HG02642 (cell line): ENCODE measurements at regions not wholly inside any gene's neighbourhood (a gene's known extent, or its start where the extent isn't known, plus 50 kb on each side); places are given as distances from the start of the nearest gene placed in this dataset.

Source experiments
- ATAC-seq: cut with Tn5 transposase; IDR thresholded peaks from one replicate; pipeline ENCODE4 v1.9.1; 2021; ENCODE audit warnings: mild to moderate bottlenecking; ENCODE audit not compliant: unreplicated experiment, poor library complexity

DNA sequence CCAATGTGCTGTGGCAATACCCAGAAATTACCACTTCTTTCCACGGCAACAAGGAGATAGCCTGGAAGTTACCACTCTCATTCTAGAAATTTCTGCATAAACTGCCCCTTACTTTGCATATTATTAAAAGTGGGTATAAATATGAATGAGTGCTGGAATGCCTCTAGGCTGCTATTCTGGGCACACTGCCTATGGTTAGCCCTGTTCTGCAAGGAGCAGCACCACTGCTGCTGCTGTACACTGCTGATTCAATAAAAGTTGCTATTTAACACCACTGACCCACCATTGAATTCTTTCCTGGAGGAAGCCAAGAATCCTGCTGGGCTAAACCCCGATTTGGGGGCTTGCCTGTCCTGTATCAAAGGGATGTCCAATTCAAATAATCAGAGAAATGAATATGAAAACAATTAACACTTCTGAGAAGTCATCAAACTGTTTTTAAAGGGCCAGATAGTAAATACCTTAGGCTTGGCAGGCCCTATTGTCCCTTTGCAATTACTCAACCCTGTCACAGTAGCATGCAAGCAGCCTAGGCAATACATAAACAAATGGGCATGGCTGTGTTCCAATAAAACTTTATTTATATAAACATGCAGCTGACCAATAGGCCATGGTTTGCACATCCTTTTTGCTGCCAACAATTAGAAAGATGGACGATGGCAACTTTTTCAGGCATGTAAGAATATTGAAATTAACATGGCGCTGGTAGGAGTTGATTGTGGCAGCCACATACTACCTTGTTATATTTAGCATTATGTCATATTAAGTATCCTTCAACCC lies 369.4 kb upstream of the B3GALT2 start:
- ATAC-seq = no peak

GRCh38 chr1:193553564-193553963 lies 367.2 kb upstream of the B3GALT2 start:
- ATAC-seq = no peak

- no peak for ATAC-seq
Observed at GRCh38 chr1:193552274-193552673, 365.9 kb upstream of the B3GALT2 start.

GRCh38 chr1:193549081-193549480 lies 362.7 kb upstream of the B3GALT2 start:
- ATAC-seq = no peak

DNA sequence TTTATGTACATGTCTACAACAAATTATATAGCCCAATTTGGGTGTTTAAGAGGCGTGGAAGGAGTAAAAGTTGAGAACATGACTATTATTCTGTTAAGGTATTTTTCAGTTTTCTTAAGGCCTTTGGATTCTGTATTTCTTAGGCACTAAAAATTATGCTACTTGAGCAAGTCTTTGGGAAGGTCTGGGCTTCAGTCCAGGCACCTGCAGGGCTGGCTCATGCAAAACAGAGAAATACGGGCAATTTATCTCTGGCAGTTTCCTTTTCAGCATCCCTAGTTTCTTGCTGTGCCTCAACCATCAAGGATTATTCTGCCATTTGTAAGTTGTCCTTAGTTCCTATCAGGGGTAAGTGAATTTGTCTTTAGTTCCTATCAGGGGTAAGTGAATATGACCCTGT lies 358.8 kb upstream of the B3GALT2 start:
- no peak for ATAC-seq

DNA sequence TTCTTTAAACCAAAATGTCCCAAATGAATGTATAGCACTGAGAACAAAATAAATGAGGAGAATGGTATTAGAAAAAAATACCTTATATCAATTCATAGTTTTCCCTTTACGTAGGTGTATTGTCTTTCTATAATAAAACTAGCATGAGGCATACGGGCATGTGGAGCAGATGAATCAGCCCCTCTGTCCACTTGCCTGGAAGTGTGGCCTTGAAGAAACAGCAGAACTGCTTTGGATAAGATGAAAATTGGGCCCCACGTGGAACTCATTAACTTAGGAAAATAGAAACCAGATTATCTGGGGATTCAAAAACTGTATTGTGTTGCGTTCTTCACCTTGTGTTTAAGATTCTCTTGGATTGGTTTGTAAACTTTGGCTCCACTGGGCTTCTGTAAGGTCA lies 356.8 kb upstream of the B3GALT2 start:
- ATAC-seq = no peak

- no peak for ATAC-seq
Observed at GRCh38 chr1:193542690-193543089, 356.3 kb upstream of the B3GALT2 start.

- ATAC-seq = no peak
Observed at GRCh38 chr1:193540511-193540910, 354.1 kb upstream of the B3GALT2 start.

GRCh38 chr1:193539731-193540459 lies 353.5 kb upstream of the B3GALT2 start:
- peak; percentile 70 for ATAC-seq

- ATAC-seq = no peak
Observed at GRCh38 chr1:193538680-193539079, 352.3 kb upstream of the B3GALT2 start.

GRCh38 chr1:193538003-193538354 lies 351.6 kb upstream of the B3GALT2 start:
- no peak for ATAC-seq

- ATAC-seq = peak; percentile 87
Observed at GRCh38 chr1:193537266-193538002, 351.0 kb upstream of the B3GALT2 start.

GRCh38 chr1:193533853-193534252 lies 347.4 kb upstream of the B3GALT2 start:
- no peak for ATAC-seq

GRCh38 chr1:193525917-193526710 lies 339.7 kb upstream of the B3GALT2 start:
- no peak for ATAC-seq

GRCh38 chr1:193525411-193525810 lies 339.0 kb upstream of the B3GALT2 start:
- ATAC-seq = no peak

GRCh38 chr1:193524616-193525015 lies 338.2 kb upstream of the B3GALT2 start:
- ATAC-seq = no peak

- no peak for ATAC-seq
Observed at GRCh38 chr1:193524021-193524420, 337.6 kb upstream of the B3GALT2 start.

DNA sequence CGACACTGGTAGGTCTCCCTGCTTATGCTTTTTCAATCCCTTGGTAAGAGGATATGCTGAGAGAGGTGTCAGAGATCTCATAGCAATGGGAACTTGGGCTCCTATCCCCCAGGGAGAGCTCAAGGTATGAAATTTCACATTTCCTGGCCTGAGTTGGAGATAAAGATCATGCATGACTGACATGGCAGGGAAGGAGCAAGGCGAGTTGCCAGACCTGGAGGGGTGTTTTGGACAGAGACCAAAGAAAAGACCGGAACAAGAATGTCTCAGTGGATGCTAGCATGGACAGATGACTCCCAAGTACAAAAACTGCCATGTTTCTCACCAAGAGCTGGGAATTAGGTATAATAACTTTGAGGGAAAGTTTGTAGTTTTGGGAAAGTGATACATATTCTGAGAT lies 334.1 kb upstream of the B3GALT2 start:
- no peak for ATAC-seq

DNA sequence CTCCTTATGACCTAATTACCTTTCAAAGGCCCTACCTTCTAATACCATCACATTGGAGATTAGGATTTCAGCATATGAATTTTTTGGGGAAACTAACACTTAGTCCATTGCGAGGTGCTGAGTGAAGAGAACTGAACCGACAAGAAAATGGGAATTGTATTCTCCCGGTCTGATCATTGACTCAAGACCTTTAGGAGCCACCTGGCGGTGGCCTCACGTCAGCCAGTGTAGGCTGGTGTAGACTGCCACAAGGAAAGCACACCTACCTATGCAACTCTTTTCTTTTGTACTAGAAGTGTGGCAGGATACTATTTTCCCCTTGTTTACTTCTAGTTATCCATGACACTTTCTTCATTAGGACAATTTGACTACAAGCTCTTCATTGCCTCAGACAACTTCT lies 333.5 kb upstream of the B3GALT2 start:
- ATAC-seq = no peak

GRCh38 chr1:193516755-193517388 lies 330.5 kb upstream of the B3GALT2 start:
- ATAC-seq = no peak
